Ovary (tissue), 7 donors: ENCODE measurements at regions not wholly inside any gene's neighbourhood (a gene's known extent, or its start where the extent isn't known, plus 50 kb on each side); places are given as distances from the start of the nearest gene placed in this dataset.

Experiments
- DNase-seq, 5 donors: peaks; one replicate each; pipeline ENCODE4 v3.0.0-alpha.2; 2019 to 2020
- H3K27ac ChIP-seq, 2 donors: fragments of 200-600 bp; one replicate each; pipeline versions ENCODE4 v1.5.1 to v1.8.0; 2019 to 2022
- H3K27me3 ChIP-seq: fragments of 200-600 bp; one replicate; pipeline ENCODE4 v1.8.0; 2022
- H3K36me3 ChIP-seq: fragments of 200-600 bp; sonication (generic); one replicate; pipeline ENCODE4 v1.5.1; 2019
- H3K4me1 ChIP-seq: one replicate; pipeline ENCODE4 v1.8.1; 2013; ENCODE audit warnings: mild to moderate bottlenecking, moderate library complexity; ENCODE audit not compliant: insufficient read depth
- H3K4me3 ChIP-seq: fragments of 200-600 bp; sonication (generic); one replicate; pipeline ENCODE4 v1.5.1; 2017
- H3K9me3 ChIP-seq, 2 donors: fragments of 200-600 bp in 1 of 2; sonication (generic) in 1 of 2; one replicate each; pipeline versions ENCODE4 v1.5.1 to v1.8.1; 2013 to 2019; ENCODE audit warnings: mild to moderate bottlenecking in 1 of 2, moderate library complexity in 1 of 2
- EP300 ChIP-seq: sonication (generic); formaldehyde crosslinking; IDR thresholded peaks from one replicate; pipeline ENCODE4 v1.6.1; 2017; ENCODE audit warnings: antibody characterized with exemption
- POLR2A ChIP-seq: fragments of 450-650 bp; IDR thresholded peaks from one replicate; pipeline ENCODE4 v1.6.1; 2017; ENCODE audit warnings: antibody characterized with exemption, mild to moderate bottlenecking, moderate library complexity
- WGBS, 3 donors: extraction: QIAGEN DNeasy Blood & Tissue Kit in 1 of 3; methylation state at CpG; one replicate each; pipeline versions ENCODE4 v1.1.5 to v1.1.7; 2013 to 2017; 5-methylcytosine and 5-hydroxymethylcytosine counted together
- intact Hi-C, 4 donors: fragments of 100-400 bp; cut with DNase I; formaldehyde crosslinking; loops; one replicate each; pipeline versions ENCODE4 v1.11.0 to v1.15.1; 2022 to 2023
- TF ChIP-seq, protein P1 (sequence below), 3 donors: fragments of 450-650 bp in 2 of 3; fragments of 200-600 bp in 1 of 3; IDR thresholded peaks; one replicate each; pipeline versions ENCODE4 v1.5.1 to v1.8.0; 2016 to 2022; ENCODE audit warnings: antibody characterized with exemption in 3 of 3, mild to moderate bottlenecking in 1 of 3
- donor health status: DM: no; HTN: no; CAD: no; lungs with moderate emphysema.
- donor health status: DM: no; HTN: no; CAD: no.
- donor health status: Bipolar disorder and iron deficiency.
- donor health status: DM: no; HTN: no; CAD: no.
- donor health status: DM: yes; HTN: yes; CAD: no.

DNA sequence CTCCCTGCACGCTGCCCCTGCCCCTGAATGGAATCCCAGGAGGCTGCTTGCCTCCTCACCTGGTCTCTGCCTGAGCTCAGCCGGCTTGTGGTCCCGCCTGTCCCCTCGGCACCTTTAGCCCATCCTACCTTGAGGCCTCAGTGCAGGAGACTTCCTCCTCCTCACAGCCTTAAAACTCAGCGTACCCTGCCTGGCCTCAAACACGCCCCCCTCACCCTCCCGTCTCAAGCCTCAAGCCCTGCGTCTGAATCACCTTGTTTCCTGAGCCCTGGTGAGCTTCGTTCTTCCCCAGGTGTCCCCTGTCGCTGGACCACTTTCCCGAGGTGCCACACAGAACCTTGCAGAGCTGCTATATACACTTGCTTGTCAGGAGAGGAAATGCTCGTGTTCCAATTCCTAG, 110.2 kb upstream of the SPIN1 start:
- TF ChIP-seq POLR2A (no peak), EP300 (no peak)
- TF ChIP-seq, protein P1, sequence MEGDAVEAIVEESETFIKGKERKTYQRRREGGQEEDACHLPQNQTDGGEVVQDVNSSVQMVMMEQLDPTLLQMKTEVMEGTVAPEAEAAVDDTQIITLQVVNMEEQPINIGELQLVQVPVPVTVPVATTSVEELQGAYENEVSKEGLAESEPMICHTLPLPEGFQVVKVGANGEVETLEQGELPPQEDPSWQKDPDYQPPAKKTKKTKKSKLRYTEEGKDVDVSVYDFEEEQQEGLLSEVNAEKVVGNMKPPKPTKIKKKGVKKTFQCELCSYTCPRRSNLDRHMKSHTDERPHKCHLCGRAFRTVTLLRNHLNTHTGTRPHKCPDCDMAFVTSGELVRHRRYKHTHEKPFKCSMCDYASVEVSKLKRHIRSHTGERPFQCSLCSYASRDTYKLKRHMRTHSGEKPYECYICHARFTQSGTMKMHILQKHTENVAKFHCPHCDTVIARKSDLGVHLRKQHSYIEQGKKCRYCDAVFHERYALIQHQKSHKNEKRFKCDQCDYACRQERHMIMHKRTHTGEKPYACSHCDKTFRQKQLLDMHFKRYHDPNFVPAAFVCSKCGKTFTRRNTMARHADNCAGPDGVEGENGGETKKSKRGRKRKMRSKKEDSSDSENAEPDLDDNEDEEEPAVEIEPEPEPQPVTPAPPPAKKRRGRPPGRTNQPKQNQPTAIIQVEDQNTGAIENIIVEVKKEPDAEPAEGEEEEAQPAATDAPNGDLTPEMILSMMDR (IDR thresholded peaks at IDR 0.05): no peak
- Histone ChIP-seq H3K36me3 (no peaks in the 10 kb centered on the region), H3K4me3 (no peak overlapping the region), H3K27me3 (no peaks in the 10 kb centered on the region), H3K9me3 (no peaks in the 10 kb centered on the region), H3K4me1 (no peaks in the 10 kb centered on the region), H3K27ac (no peak overlapping the region)
- 83 to 91% (median 85%) methylated on average over 12 of the region's 12 CpGs for WGBS, 3 donors
- DNase-seq: no peak
- intact Hi-C loops: no loop called here

DNA sequence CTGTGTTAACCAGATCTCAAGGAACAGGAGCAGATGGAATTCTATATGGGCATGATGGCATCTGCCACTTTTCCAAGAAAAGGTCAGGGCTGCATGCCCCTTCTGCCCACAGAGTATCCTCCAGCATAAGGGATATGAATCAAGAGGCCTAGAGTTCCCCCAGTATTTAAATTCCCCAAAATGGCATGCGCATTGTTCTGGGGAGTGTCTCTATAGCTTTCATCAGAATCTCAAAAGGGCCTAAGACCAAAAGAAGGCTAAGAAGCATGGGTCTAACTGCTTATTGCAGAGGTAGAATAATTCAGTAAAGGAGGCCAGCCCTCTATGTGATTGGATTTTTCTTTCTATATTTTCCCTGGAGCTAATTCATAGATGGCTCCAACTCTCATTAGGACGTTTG, 114.2 kb upstream of the SPIN1 start:
- H3K4me1 ChIP-seq: no peaks in the 10 kb centered on the region
- no peak for DNase-seq
- no peaks in the 10 kb centered on the region for H3K27me3 ChIP-seq
- TF ChIP-seq POLR2A: no peak
- TF ChIP-seq EP300: no peak
- TF ChIP-seq, protein P1 (IDR thresholded peaks at IDR 0.05): no peak
- H3K36me3 ChIP-seq: no peaks in the 10 kb centered on the region
- H3K27ac ChIP-seq: no peak overlapping the region
- no peak overlapping the region for H3K4me3 ChIP-seq
- 73 to 84% (median 81%) methylated on average over 2 of the region's 2 CpGs for WGBS, 3 donors
- no peaks in the 10 kb centered on the region for H3K9me3 ChIP-seq
- intact Hi-C loops: no loop called here

DNA sequence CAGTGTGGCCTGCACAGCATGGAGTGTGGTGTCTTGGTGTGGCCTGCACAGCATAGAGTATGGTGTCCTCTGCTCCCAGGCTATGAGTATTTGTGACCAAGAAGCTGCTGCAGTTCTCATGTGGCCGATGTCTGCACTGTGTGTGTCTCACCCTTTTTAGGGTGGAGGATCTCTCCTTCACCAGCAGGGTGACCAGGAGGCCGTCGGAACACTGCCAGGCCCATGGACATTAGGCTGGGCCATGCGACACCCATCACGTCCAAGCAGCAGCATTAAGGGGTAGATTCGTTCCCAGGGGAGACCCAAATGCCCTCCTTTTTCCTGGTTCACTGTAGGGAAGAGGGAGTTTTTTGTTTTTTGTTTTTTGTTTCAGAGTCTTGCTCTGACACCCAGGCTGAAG, 115.3 kb upstream of the SPIN1 start:
- 87 to 90% (median 87%) methylated on average over 6 of the region's 6 CpGs for WGBS, 3 donors
- Histone ChIP-seq H3K36me3 (no peaks in the 10 kb centered on the region), H3K27me3 (no peaks in the 10 kb centered on the region), H3K27ac (no peak overlapping the region), H3K4me1 (no peaks in the 10 kb centered on the region), H3K9me3 (no peaks in the 10 kb centered on the region), H3K4me3 (no peak overlapping the region)
- no peak for DNase-seq
- intact Hi-C loops: no loop called here
- no peak for TF ChIP-seq EP300
- TF ChIP-seq, protein P1 (IDR thresholded peaks at IDR 0.05): no peak

DNA sequence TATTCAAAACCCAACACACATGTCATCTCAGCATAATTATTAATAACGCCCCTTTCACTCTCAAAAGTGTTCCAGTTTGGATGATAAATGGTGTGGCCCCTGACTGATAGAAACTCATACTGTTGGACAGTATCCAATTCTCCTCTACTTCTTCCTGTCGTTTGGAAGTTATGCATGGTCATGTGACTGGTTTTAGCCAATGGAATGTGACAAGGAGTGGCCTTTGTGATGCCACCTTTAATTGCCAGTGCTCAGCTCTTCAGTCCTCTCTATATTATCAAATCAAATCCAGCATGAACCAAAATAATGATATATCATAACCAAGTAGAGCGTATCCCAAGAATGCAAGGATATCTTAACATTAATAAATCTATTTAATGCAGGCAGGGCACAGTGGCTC, 117.8 kb upstream of the SPIN1 start:
- Histone ChIP-seq H3K36me3 (no peaks in the 10 kb centered on the region), H3K27me3 (no peaks in the 10 kb centered on the region), H3K4me3 (no peak overlapping the region), H3K27ac (no peak overlapping the region), H3K4me1 (no peaks in the 10 kb centered on the region), H3K9me3 (no peaks in the 10 kb centered on the region)
- intact Hi-C loops: no loop called here
- DNase-seq: no peak
- TF ChIP-seq EP300 (no peak), POLR2A (no peak)
- TF ChIP-seq, protein P1 (IDR thresholded peaks at IDR 0.05): no peak
- 80 to 86% (median 81%) methylated on average over 3 of the region's 3 CpGs for WGBS, 3 donors

DNA sequence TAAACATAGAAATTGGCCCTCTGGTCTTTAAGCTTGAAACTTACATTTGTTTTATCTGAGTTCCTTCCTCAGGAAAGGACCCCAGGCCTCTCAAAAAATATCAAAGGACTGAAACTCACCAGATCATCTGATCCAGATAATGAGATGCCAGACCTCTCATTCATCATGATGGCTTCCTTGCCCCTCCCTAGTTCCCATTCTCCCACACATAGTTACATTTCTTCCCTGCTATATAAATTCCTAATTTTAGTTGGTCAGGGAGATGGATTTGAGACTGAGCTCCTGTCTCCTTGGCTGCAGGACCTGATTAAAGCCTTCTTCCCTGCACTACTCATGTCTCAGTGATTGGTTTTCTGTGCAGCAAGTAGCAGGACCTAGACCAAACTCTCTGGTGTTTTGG, 119.4 kb upstream of the SPIN1 start:
- Histone ChIP-seq H3K27ac (no peak overlapping the region), H3K9me3 (no peaks in the 10 kb centered on the region), H3K27me3 (no peaks in the 10 kb centered on the region), H3K4me3 (no peak overlapping the region), H3K36me3 (no peaks in the 10 kb centered on the region), H3K4me1 (no peaks in the 10 kb centered on the region)
- no peak for TF ChIP-seq EP300
- TF ChIP-seq, protein P1 (IDR thresholded peaks at IDR 0.05): no peak
- TF ChIP-seq POLR2A: no peak
- intact Hi-C loops: no loop called here
- no peak for DNase-seq
